ENCODE measurements at regions not wholly inside any gene's neighbourhood (a gene's known extent, or its start where the extent isn't known, plus 50 kb on each side); places are given as distances from the start of the nearest gene placed in this dataset.

- peaks cover 3 to 25% (median 20%) of the 10 kb centered on the region in 7 donors for H3K9me3 Mint-ChIP-seq
- H3K4me1 Mint-ChIP-seq, result no peaks in the 10 kb centered on the region
- Histone ChIP-seq H2AFZ (ENCODE audit: insufficient read depth, low read depth, low read length, poor library complexity, severe bottlenecking) (no peak overlapping the region), H3K9me3 (replicated peaks in 1 of 2; ENCODE audit: control insufficient read depth in 1 of 2, insufficient read depth in 1 of 2, low read length in 2 of 2) (peaks cover 14% of the 10 kb centered on the region in 2 donors), H3K27me3 (ENCODE audit: control insufficient read depth in 2 of 2, insufficient read depth in 2 of 2, low read length in 2 of 2) (no peaks in the 10 kb centered on the region), H3K4me2 (replicated peaks; ENCODE audit: extremely low read depth, low read length, poor library complexity, severe bottlenecking) (no peak overlapping the region), H4K20me1 (ENCODE audit: insufficient read depth, low read length) (no peaks in the 10 kb centered on the region), H3K36me3 (replicated peaks in 1 of 2; ENCODE audit: control insufficient read depth in 1 of 2, insufficient read depth in 2 of 2, low read length in 2 of 2) (no peaks in the 10 kb centered on the region), H3K27ac (ENCODE audit: low read depth in 1 of 2, low read length in 2 of 2) (no peak overlapping the region), H3K79me2 (ENCODE audit: insufficient read depth, low read length) (no peaks in the 10 kb centered on the region), H3K4me3 (replicated peaks in 1 of 3; ENCODE audit: low read depth in 2 of 3, low read length in 3 of 3) (no peak overlapping the region), H3K9ac (ENCODE audit: insufficient read depth, low read length, poor library complexity, severe bottlenecking) (no peak overlapping the region), H3K4me1 (ENCODE audit: control insufficient read depth in 1 of 2, insufficient read depth in 2 of 2, low read length in 2 of 2) (no peaks in the 10 kb centered on the region)
- WGBS (ENCODE audit: insufficient coverage), result 96% methylated on average over 5 of the region's 5 CpGs
- DNase-seq, result no peak
- intact Hi-C loops (cut with micrococcal nuclease), result no loop called here
- no peak overlapping the region for H3K4me3 Mint-ChIP-seq
- TF ChIP-seq, protein P1, sequence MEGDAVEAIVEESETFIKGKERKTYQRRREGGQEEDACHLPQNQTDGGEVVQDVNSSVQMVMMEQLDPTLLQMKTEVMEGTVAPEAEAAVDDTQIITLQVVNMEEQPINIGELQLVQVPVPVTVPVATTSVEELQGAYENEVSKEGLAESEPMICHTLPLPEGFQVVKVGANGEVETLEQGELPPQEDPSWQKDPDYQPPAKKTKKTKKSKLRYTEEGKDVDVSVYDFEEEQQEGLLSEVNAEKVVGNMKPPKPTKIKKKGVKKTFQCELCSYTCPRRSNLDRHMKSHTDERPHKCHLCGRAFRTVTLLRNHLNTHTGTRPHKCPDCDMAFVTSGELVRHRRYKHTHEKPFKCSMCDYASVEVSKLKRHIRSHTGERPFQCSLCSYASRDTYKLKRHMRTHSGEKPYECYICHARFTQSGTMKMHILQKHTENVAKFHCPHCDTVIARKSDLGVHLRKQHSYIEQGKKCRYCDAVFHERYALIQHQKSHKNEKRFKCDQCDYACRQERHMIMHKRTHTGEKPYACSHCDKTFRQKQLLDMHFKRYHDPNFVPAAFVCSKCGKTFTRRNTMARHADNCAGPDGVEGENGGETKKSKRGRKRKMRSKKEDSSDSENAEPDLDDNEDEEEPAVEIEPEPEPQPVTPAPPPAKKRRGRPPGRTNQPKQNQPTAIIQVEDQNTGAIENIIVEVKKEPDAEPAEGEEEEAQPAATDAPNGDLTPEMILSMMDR (IDR thresholded peaks at IDR 0.05), result no peak
- H3K27ac Mint-ChIP-seq, result no peak overlapping the region
- H3K27me3 Mint-ChIP-seq (ENCODE audit: low read depth in 3 of 3), result no peaks in the 10 kb centered on the region
- H3K36me3 Mint-ChIP-seq, result no peaks in the 10 kb centered on the region
These were observed 199.2 kb upstream of the NEGR1 start for GRCh38 chr1:72481420-72481970.

DNA sequence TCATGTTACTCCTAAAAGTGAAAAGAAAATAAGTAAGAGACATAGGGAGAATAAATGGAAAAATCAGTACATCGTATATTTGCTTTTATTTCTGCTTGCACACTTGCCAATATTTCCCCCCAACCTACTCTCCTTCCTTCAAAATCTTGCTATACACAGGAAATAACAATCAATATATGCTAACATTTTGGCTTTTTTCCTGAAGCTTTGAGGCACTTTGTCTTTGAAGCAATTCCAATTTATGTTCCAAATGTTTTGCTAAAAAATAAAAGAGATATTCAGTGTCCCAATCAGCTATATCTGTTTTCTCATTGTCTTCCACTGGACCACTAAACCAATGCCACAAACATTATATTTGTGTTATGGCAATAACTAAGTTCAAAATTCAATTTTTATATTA, 184.0 kb upstream of the NEGR1 start:
- Histone ChIP-seq H2AFZ (ENCODE audit: insufficient read depth, low read depth, low read length, poor library complexity, severe bottlenecking) (no peak overlapping the region), H3K4me3 (replicated peaks in 1 of 3; ENCODE audit: low read depth in 2 of 3, low read length in 3 of 3) (no peak overlapping the region), H4K20me1 (ENCODE audit: insufficient read depth, low read length) (no peaks in the 10 kb centered on the region), H3K9ac (ENCODE audit: insufficient read depth, low read length, poor library complexity, severe bottlenecking) (no peak overlapping the region), H3K9me3 (replicated peaks in 1 of 2; ENCODE audit: control insufficient read depth in 1 of 2, insufficient read depth in 1 of 2, low read length in 2 of 2) (no peaks in the 10 kb centered on the region), H3K27me3 (ENCODE audit: control insufficient read depth in 2 of 2, insufficient read depth in 2 of 2, low read length in 2 of 2) (no peaks in the 10 kb centered on the region), H3K27ac (ENCODE audit: low read depth in 1 of 2, low read length in 2 of 2) (no peak overlapping the region), H3K4me1 (ENCODE audit: control insufficient read depth in 1 of 2, insufficient read depth in 2 of 2, low read length in 2 of 2) (no peaks in the 10 kb centered on the region), H3K79me2 (ENCODE audit: insufficient read depth, low read length) (no peaks in the 10 kb centered on the region), H3K36me3 (replicated peaks in 1 of 2; ENCODE audit: control insufficient read depth in 1 of 2, insufficient read depth in 2 of 2, low read length in 2 of 2) (no peaks in the 10 kb centered on the region), H3K4me2 (replicated peaks; ENCODE audit: extremely low read depth, low read length, poor library complexity, severe bottlenecking) (no peak overlapping the region)
- TF ChIP-seq, protein P1 (IDR thresholded peaks at IDR 0.05), result no peak
- WGBS (ENCODE audit: insufficient coverage), result 80% methylated on average over 1 of the region's 1 CpG
- H3K27ac Mint-ChIP-seq, result no peak overlapping the region
- peaks cover 0 to 8% (median 3%) of the 10 kb centered on the region in 7 donors for H3K9me3 Mint-ChIP-seq
- H3K4me1 Mint-ChIP-seq, result no peaks in the 10 kb centered on the region
- no peaks in the 10 kb centered on the region for H3K36me3 Mint-ChIP-seq
- intact Hi-C loops (cut with micrococcal nuclease), result no loop called here
- no peak overlapping the region for H3K4me3 Mint-ChIP-seq
- no peaks in the 10 kb centered on the region for H3K27me3 Mint-ChIP-seq (ENCODE audit: low read depth in 3 of 3)
- no peak for DNase-seq
